Tibial artery (tissue), 4 donors: ENCODE measurements at regions not wholly inside any gene's neighbourhood (a gene's known extent, or its start where the extent isn't known, plus 50 kb on each side); places are given as distances from the start of the nearest gene placed in this dataset.

ENCODE experiments used
- DNase-seq, 2 donors: peaks; one replicate each; pipeline ENCODE4 v3.0.0-alpha.2; 2019
- H3K27ac ChIP-seq, 2 donors: fragments of 200-600 bp; sonication (generic) in 1 of 2; 1 replicate in 1 of 2; 2 replicates in 1 of 2; pipeline ENCODE4 v1.5.1; 2018 to 2019; ENCODE audit warnings: mild to moderate bottlenecking in 1 of 2
- H3K27me3 ChIP-seq, 2 donors: fragments of 200-600 bp; sonication (generic) in 1 of 2; one replicate each; pipeline versions ENCODE4 v1.5.1 to v1.6.0; 2016 to 2019
- H3K36me3 ChIP-seq, 3 donors: fragments of 200-600 bp; sonication (generic) in 2 of 3; one replicate each; pipeline ENCODE4 v1.5.1; 2016 to 2019; ENCODE audit warnings: mild to moderate bottlenecking in 2 of 3
- H3K4me1 ChIP-seq, 4 donors: fragments of 200-600 bp; sonication (generic) in 2 of 4; 1 replicate in 3 of 4; 2 replicates in 1 of 4; pipeline ENCODE4 v1.5.1; 2016 to 2019
- H3K4me3 ChIP-seq, 2 donors: fragments of 200-600 bp; sonication (generic) in 1 of 2; 1 replicate in 1 of 2; 2 replicates in 1 of 2; pipeline ENCODE4 v1.5.1; 2018 to 2019; ENCODE audit warnings: mild to moderate bottlenecking in 2 of 2
- H3K9me3 ChIP-seq, 3 donors: fragments of 200-600 bp; sonication (generic) in 1 of 3; one replicate each; pipeline ENCODE4 v1.5.1; 2016 to 2019
- CTCF ChIP-seq, 2 experiments: fragments of 200-600 bp in 1 of 2; fragments of 450-650 bp in 1 of 2; IDR thresholded peaks; one replicate each; pipeline ENCODE4 v1.5.1; 2017 to 2019; ENCODE audit warnings: antibody characterized with exemption in 2 of 2, mild to moderate bottlenecking in 1 of 2, moderate library complexity in 1 of 2
- intact Hi-C: fragments of 100-400 bp; cut with DNase I; formaldehyde crosslinking; loops from one replicate; pipeline ENCODE4 v1.15.0; 2023; ENCODE audit warnings: low total_unique reads

- Histone ChIP-seq H3K9me3 (no peaks in the 10 kb centered on the region), H3K4me3 (no peak overlapping the region), H3K4me1 (peaks cover 0 to 44% (median 27%) of the 10 kb centered on the region in 4 donors), H3K27me3 (no peaks in the 10 kb centered on the region), H3K36me3 (no peaks in the 10 kb centered on the region), H3K27ac (peak overlapping the region; percentile 65 to 66)
- no peak for TF ChIP-seq CTCF (IDR thresholded peaks at IDR 0.05)
- intact Hi-C loops = no loop called here
- DNase-seq = peak; percentile 57 to 85
These were observed 78.0 kb downstream of the ADRB2 start for GRCh38 chr5:148904440-148904839.

GRCh38 chr5:148905541-148905940 is 79.1 kb downstream of the ADRB2 start:
- no peak for TF ChIP-seq CTCF (IDR thresholded peaks at IDR 0.05)
- H3K36me3 ChIP-seq = no peaks in the 10 kb centered on the region
- H3K4me3 ChIP-seq = no peak overlapping the region
- peaks cover 0 to 47% (median 27%) of the 10 kb centered on the region in 4 donors for H3K4me1 ChIP-seq
- intact Hi-C loops = no loop called here
- no peaks in the 10 kb centered on the region for H3K9me3 ChIP-seq
- DNase-seq = no peak
- peak overlapping the region; percentile 65 to 66 for H3K27ac ChIP-seq
- no peaks in the 10 kb centered on the region for H3K27me3 ChIP-seq

- no peak for DNase-seq
- H3K4me1 ChIP-seq = peaks cover 0 to 47% (median 27%) of the 10 kb centered on the region in 4 donors
- no peak for TF ChIP-seq CTCF (IDR thresholded peaks at IDR 0.05)
- no peaks in the 10 kb centered on the region for H3K9me3 ChIP-seq
- intact Hi-C loops = no loop called here
- no peaks in the 10 kb centered on the region for H3K27me3 ChIP-seq
- no peak overlapping the region for H3K4me3 ChIP-seq
- H3K36me3 ChIP-seq = no peaks in the 10 kb centered on the region
- no peak overlapping the region for H3K27ac ChIP-seq
These were observed 80.6 kb downstream of the ADRB2 start for GRCh38 chr5:148906968-148907367.

- H3K4me1 ChIP-seq = peaks cover 0 to 30% (median 17%) of the 10 kb centered on the region in 4 donors
- H3K4me3 ChIP-seq = no peak overlapping the region
- no peak overlapping the region for H3K27ac ChIP-seq
- no peaks in the 10 kb centered on the region for H3K27me3 ChIP-seq
- H3K9me3 ChIP-seq = no peaks in the 10 kb centered on the region
- intact Hi-C loops = no loop called here
- no peaks in the 10 kb centered on the region for H3K36me3 ChIP-seq
- DNase-seq = no peak
- no peak for TF ChIP-seq CTCF (IDR thresholded peaks at IDR 0.05)
These were observed 82.6 kb downstream of the ADRB2 start for GRCh38 chr5:148909040-148909439.

GRCh38 chr5:148909766-148910165 is 83.4 kb downstream of the ADRB2 start:
- intact Hi-C loops = no loop called here
- no peak overlapping the region for H3K27ac ChIP-seq
- DNase-seq = no peak
- no peaks in the 10 kb centered on the region for H3K9me3 ChIP-seq
- H3K4me1 ChIP-seq = peaks cover 0 to 23% (median 9%) of the 10 kb centered on the region in 4 donors
- no peaks in the 10 kb centered on the region for H3K36me3 ChIP-seq
- H3K27me3 ChIP-seq = no peaks in the 10 kb centered on the region
- H3K4me3 ChIP-seq = no peak overlapping the region
- no peak for TF ChIP-seq CTCF (IDR thresholded peaks at IDR 0.05)

- intact Hi-C loops = no loop called here
- Histone ChIP-seq H3K9me3 (no peaks in the 10 kb centered on the region), H3K27me3 (no peaks in the 10 kb centered on the region), H3K27ac (no peak overlapping the region), H3K4me3 (no peak overlapping the region), H3K4me1 (peaks cover 0 to 18% (median 5%) of the 10 kb centered on the region in 4 donors), H3K36me3 (no peaks in the 10 kb centered on the region)
- no peak for DNase-seq
- TF ChIP-seq CTCF (IDR thresholded peaks at IDR 0.05) = no peak
These were observed 83.8 kb downstream of the ADRB2 start for GRCh38 chr5:148910216-148910615.
